Iris pigment epithelial cell (primary cell): ENCODE measurements at regions not wholly inside any gene's neighbourhood (a gene's known extent, or its start where the extent isn't known, plus 50 kb on each side); places are given as distances from the start of the nearest gene placed in this dataset.
"Not testable (repeated sequence)": the region's sequence is repeated elsewhere in the genome, so short reads cannot be mapped to it uniquely, and the experiment has no call there.

ENCODE experiments used
- DNase-seq: peaks from one replicate; pipeline ENCODE4 v3.0.0-alpha.2; 2011; ENCODE audit warnings: low read depth

DNA sequence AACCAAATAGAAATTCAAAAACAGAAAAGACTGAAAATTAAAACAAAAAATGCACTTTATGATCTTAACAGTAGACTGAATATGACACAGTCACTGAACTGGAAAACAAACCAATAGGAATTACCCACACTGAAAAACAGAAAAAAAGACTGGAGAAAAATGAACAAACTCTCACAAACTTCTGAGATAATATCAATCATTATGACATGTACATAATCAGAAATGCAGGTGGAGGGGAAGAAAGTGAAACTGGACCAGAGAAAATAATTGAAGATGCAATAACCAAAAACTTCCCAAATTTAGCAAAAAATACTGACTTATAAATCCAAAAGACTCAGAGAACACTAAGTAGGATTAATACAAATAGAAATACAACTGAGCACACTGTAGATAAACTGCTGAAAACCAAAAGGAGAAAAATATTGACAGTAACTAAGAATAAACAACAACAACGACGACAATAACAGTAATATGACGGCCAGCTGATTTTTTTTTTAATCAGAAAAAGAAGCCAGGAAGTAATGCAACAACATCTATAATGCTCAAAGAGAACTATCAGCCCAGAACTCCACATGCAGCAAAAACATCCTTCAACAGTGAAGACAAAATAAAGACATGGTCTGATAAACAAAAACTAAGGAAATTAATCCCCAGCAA lies 108.1 kb downstream of the ZFAND4 start:
- no peak for DNase-seq

- DNase-seq: no peak
Measured at GRCh38 chr10:45561952-45562351, 110.6 kb downstream of the ZFAND4 start.

GRCh38 chr10:45560262-45560661 lies 112.3 kb downstream of the ZFAND4 start:
- DNase-seq: no peak

DNA sequence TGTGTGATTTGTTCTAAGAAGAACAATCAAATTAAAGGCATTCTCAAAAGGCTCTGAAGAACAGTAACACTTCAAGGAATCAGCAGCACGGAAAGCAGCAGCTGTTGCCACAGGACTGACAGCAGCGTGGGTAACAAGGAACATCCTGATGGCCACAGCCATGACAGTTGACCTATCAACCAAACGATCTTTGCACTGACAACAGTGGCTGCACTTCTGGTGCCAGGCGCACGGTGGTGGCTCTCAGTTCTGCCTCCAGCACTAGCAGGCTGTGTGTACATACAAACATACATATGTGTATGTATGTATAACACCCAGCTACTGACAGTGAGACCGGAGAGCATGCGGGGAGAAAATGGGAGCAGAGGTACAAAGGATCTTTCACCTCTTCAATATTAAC lies 114.1 kb downstream of the ZFAND4 start:
- no peak for DNase-seq

DNA sequence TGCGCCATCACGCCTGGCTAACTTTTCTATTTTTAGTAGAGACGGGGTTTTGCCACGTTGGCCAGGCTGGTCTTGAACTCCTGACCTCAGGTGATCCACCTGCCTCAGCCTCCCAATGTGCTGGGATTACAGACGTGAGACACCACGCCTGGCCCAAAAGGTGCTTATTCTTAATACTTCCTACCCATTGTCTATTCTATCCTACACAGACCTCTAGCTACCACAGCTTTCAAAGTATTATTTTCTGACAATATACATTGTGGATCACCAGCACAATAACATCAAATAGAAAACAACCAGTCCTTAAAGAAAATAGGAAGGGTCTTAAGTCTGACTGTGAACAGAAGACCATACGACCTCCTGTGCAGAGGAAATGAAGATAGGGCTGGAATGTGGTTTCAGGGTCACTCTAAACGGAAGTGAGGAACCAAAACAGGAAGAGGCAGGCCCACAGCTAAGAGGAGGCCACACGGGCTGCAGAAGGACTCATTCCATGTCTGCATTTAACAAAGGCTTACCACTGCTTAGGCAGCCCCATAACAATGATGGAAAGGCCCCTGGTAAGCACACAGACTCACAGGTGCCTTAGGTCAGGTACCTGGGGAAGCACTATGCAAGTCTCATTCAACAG lies 115.2 kb downstream of the ZFAND4 start:
- DNase-seq: peak; percentile 39

DNA sequence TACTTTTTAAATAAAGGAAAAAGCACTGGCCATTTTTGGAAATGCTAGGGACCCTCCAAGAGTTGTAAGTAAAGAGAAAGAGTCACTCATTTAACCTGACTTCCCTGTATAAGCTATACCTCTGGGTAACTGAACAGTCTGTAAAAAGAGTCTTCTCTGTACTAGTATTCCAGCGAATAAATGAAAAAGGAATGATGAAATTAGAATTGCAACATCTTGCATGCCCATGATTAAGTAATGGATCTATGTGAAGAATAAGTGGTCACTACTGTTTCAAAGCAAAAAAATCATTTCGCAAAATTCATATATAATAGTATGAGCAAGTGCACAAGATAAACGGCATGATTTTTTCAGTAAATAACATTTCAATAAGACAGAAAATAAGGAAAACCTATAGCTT lies 116.8 kb downstream of the ZFAND4 start:
- DNase-seq: peak; percentile 59

- DNase-seq: not testable (repeated sequence)
Measured at GRCh38 chr10:45555332-45555731, 117.2 kb downstream of the ZFAND4 start.

- DNase-seq: no peak
Measured at GRCh38 chr10:45553613-45554012, 119.0 kb downstream of the ZFAND4 start.

DNA sequence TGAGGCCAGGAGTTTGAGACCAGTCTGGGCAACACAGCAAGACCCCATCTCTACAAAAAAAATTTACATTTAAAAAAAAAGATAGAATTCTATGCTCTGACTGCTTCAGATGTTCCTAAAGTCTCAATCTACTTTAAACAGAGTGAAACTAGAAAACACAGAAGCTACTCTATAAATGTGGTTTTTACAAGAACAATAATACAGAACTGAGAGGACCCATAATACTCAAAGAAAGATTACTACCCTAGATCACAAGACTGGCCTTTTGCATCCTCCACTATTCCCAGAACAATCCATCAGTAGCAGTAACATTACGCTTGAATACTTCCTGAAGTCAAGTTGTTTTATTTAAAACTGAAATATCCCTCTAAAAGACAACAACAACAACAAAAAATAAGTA lies 119.4 kb downstream of the ZFAND4 start:
- DNase-seq: no peak

- DNase-seq: no peak
Measured at GRCh38 chr10:45552476-45552875, 120.1 kb downstream of the ZFAND4 start.

- peak; percentile 3 for DNase-seq
Measured at GRCh38 chr10:45550903-45551786, 121.4 kb downstream of the ZFAND4 start.

GRCh38 chr10:45548068-45548467 lies 124.5 kb downstream of the ZFAND4 start:
- DNase-seq: no peak

GRCh38 chr10:45547207-45547606 lies 125.4 kb downstream of the ZFAND4 start:
- DNase-seq: no peak

DNA sequence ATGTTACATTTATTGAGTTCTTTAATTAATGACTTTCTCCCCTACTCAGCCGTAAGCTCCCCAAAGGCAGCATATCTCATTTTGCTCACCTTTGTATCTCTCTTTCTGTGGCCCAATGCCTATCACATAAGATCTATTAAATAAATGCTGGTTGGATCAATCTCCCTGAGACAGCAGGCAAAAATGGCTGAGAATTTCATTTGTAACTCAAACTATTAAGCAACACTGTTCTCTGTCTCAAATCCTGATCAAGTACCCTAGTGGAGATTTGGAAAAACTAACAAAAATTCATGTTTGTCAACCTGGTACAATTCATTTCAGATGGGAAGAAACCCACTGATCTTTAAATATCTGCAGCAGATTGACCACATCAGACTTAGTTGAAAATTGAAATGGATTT lies 127.4 kb downstream of the ZFAND4 start:
- DNase-seq: no peak

GRCh38 chr10:45544191-45544590 lies 128.4 kb downstream of the ZFAND4 start:
- no peak for DNase-seq

DNA sequence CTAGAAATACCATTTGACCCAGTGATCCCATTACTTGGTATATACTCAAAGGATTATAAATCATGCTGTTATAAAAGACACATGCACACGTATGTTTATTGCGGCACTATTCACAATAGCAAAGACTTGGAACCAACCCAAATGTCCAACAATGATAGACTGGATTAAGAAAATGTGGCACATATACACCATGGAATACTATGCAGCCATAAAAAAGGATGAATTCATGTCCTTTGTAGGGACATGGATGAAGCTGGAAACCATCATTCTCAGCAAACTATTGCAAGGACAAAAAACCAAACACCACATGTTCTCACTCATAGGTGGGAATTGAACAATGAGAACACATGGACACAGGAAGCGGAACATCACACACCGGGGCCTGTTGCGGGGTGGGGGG lies 131.5 kb downstream of the ZFAND4 start:
- DNase-seq: not testable (repeated sequence)

DNA sequence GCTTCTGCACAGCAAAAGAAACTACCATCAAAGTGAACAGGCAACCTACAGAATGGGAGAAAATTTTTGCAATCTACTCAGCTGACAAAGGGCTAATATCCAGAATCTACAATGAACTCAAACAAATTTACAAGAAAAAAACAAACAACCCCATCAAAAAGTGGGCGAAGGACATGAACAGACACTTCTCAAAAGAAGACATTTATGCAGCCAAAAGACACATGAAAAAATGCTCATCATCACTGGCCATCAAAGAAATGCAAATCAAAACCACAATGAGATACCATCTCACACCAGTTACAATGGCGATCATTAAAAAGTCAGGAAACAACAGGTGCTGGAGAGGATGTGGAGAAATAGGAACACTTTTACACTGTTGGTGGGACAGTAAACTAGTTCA lies 132.0 kb downstream of the ZFAND4 start:
- not testable (repeated sequence) for DNase-seq

GRCh38 chr10:45539569-45539968 lies 133.0 kb downstream of the ZFAND4 start:
- not testable (repeated sequence) for DNase-seq

DNA sequence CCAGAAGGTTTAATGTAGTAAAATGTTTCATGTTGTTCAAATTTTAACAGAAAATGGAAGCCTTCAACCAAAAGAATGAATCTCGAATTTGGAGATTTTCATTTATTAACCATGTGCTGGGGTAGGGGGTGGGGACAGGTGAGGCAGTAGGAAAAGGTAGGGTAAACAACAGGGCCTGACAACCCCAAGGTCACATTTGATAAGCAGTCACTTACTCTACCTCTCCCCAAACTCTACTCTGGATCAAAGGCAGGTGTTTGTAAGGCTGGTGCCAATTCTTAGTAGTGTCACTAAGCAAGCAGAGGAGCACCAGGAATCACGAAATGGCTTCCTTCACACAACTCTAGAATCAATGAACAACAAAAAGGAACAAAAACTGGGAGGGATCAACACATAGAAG lies 138.0 kb downstream of the ZFAND4 start:
- no peak for DNase-seq

- peak; percentile 15 for DNase-seq
Measured at GRCh38 chr10:45532480-45532879, 140.1 kb downstream of the ZFAND4 start.

GRCh38 chr10:45526309-45526905 lies 146.2 kb downstream of the ZFAND4 start:
- DNase-seq: no peak

- no peak for DNase-seq
Measured at GRCh38 chr10:45520476-45520875, 146.5 kb downstream of the ALOX5 start.

DNA sequence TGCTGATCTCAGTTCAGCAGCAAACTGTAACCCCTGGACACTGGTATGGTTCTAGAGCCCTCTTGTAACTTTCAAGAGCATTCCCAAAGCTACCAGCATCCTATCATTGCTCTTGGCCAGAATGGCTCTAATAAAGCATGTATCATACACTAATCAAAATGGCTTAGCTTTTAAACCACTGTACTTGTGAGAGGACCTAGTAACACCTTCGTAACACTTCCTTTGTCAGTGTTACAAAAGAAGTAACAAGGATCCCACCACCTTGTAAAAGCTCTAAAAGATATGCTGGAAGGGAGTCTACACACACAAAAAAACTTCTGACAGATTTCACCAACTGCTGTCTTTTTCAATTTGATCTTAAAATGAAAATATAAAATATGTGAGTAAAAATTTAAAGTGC lies 144.7 kb downstream of the ALOX5 start:
- DNase-seq: no peak
